ENCODE measurements at regions not wholly inside any gene's neighbourhood (a gene's known extent, or its start where the extent isn't known, plus 50 kb on each side); places are given as distances from the start of the nearest gene placed in this dataset.

GRCh38 chr18:30748541-30748940 lies 294.0 kb downstream of the DSC3 start:
- H4K8ac ChIP-seq (replicated peaks; ENCODE audit: insufficient read length, low read depth, low read length): no peak overlapping the region
- H2AK5ac ChIP-seq (ENCODE audit: insufficient read length, low read length): no peak overlapping the region
- no peak overlapping the region for H3K56ac ChIP-seq (ENCODE audit: insufficient read length, low read depth, low read length)
- no peak overlapping the region for H3K4me3 Mint-ChIP-seq
- no peak overlapping the region for H2BK12ac ChIP-seq (ENCODE audit: insufficient read length, low read depth, low read length)
- H3K4me1 Mint-ChIP-seq: peaks cover 7 to 8% of the 10 kb centered on the region in 2 experiments; a peak in 3 of 4 replicates
- no CpG with 5 or more reads among the region's 5 CpGs for WGBS (ENCODE audit: extremely low coverage, insufficient read length, low lambda C conversion rate)
- H3K27me3 Mint-ChIP-seq (ENCODE audit: low read depth): peaks cover 1% of the 10 kb centered on the region
- no peak overlapping the region for H3T11ph ChIP-seq (ENCODE audit: low read length)
- no peaks in the 10 kb centered on the region for H3K27me3 ChIP-seq (ENCODE audit: insufficient read depth, low read length)
- no peak overlapping the region for H3K23ac ChIP-seq (ENCODE audit: insufficient read length, low read depth, low read length)
- H2BK5ac ChIP-seq (ENCODE audit: insufficient read length, low read length): no peak overlapping the region
- no peak overlapping the region for H2BK20ac ChIP-seq (ENCODE audit: low read depth, low read length, poor library complexity, severe bottlenecking)
- no peak overlapping the region for H4K91ac ChIP-seq (ENCODE audit: insufficient read length, low read depth, low read length)
- no peaks in the 10 kb centered on the region for H3K23me2 ChIP-seq (ENCODE audit: insufficient read length, low read depth, low read length, poor library complexity, severe bottlenecking)
- H4K5ac ChIP-seq (ENCODE audit: insufficient read length, low read depth, low read length): no peak overlapping the region
- no peaks in the 10 kb centered on the region for H3K4me1 ChIP-seq (ENCODE audit: insufficient read depth, low read length)
- peaks cover under 1 to 3% of the 10 kb centered on the region in 2 experiments; a peak in 2 of 5 replicates for H3K9me3 Mint-ChIP-seq
- H3K4ac ChIP-seq (ENCODE audit: low read depth, low read length): no peak overlapping the region
- H4K20me1 ChIP-seq (ENCODE audit: control insufficient read depth, insufficient read depth, insufficient read length): no peaks in the 10 kb centered on the region
- H2AFZ ChIP-seq (ENCODE audit: low read length): no peak overlapping the region
- TF ChIP-seq CTCF (conservative IDR thresholded peaks at IDR 0.05): no peak
- H3K18ac ChIP-seq (ENCODE audit: insufficient read length, low read depth, low read length): no peak overlapping the region
- no peak overlapping the region for H2BK15ac ChIP-seq (ENCODE audit: low read depth, low read length)
- H3K9ac ChIP-seq (ENCODE audit: extremely low read depth, insufficient read length, low read length): no peak overlapping the region
- H3K27ac Mint-ChIP-seq: no peak overlapping the region
- H3K36me3 Mint-ChIP-seq (ENCODE audit: insufficient read depth in 1 of 3, low read depth in 3 of 3): no peaks in the 10 kb centered on the region
- H3K27ac ChIP-seq (ENCODE audit: insufficient read length, low read depth, low read length): no peak overlapping the region
- H3K9me3 ChIP-seq (ENCODE audit: control insufficient read depth, low read depth, low read length): no peaks in the 10 kb centered on the region
- H2BK120ac ChIP-seq (ENCODE audit: low read depth, low read length, poor library complexity, severe bottlenecking): no peak overlapping the region
- no peak overlapping the region for H3K4me2 ChIP-seq (ENCODE audit: insufficient read depth, insufficient read length, low read length)
- H3K79me1 ChIP-seq (ENCODE audit: insufficient read depth, low read depth, low read length, poor library complexity, severe bottlenecking): no peaks in the 10 kb centered on the region
- no peak overlapping the region for H3K14ac ChIP-seq (ENCODE audit: insufficient read depth, low read length)
- no peak for DNase-seq
- no peaks in the 10 kb centered on the region for H3K79me2 ChIP-seq (ENCODE audit: insufficient read depth, low read length)
